HepG2 (cell line): ENCODE measurements at regions not wholly inside any gene's neighbourhood (a gene's known extent, or its start where the extent isn't known, plus 50 kb on each side); places are given as distances from the start of the nearest gene placed in this dataset.

ENCODE experiments used
- CTCF ChIP-seq: sonication (generic); formaldehyde crosslinking; IDR thresholded peaks from 2 replicates; pipeline ENCODE4 v1.5.0; 2020; ENCODE audit warnings: mild to moderate bottlenecking, missing genetic modification reagents, moderate library complexity
- ESRRA ChIP-seq: sonication (generic); formaldehyde crosslinking; IDR thresholded peaks from 2 replicates; pipeline ENCODE4 v1.5.1; 2020; ENCODE audit warnings: mild to moderate bottlenecking, low read depth, missing genetic modification reagents
- FOXC1 ChIP-seq: sonication (generic); formaldehyde crosslinking; IDR thresholded peaks from 2 replicates; pipeline ENCODE4 v1.8.0; 2022; ENCODE audit warnings: mild to moderate bottlenecking, missing genetic modification reagents, borderline replicate concordance
- FOXK1 ChIP-seq: sonication (generic); formaldehyde crosslinking; IDR thresholded peaks from 2 replicates; pipeline ENCODE4 v1.4.0; 2020; ENCODE audit warnings: low read depth, missing genetic modification reagents, borderline replicate concordance
- KAT2B ChIP-seq: fragments of 150-350 bp; IDR thresholded peaks from 2 replicates; pipeline ENCODE4 v1.6.1; 2014; ENCODE audit warnings: low read depth, low read length, borderline replicate concordance
- MAFF ChIP-seq: IDR thresholded peaks from 2 replicates; pipeline ENCODE4 v1.6.1; 2011; ENCODE audit warnings: low read depth, low read length, improper control_type of control experiment
- MIXL1 ChIP-seq: IDR thresholded peaks from 2 replicates; pipeline ENCODE4 v1.6.1; 2016
- MXI1 ChIP-seq: IDR thresholded peaks from 3 replicates; pipeline ENCODE4 v1.6.1; 2012; ENCODE audit warnings: low read depth, low read length, inconsistent platforms, borderline replicate concordance
- SAP130 ChIP-seq: IDR thresholded peaks from 2 replicates; pipeline ENCODE4 v1.6.1; 2016; ENCODE audit warnings: low read depth
- SIX4 ChIP-seq: sonication (generic); formaldehyde crosslinking; IDR thresholded peaks from 2 replicates; pipeline ENCODE4 v1.4.0; 2020; ENCODE audit warnings: missing genetic modification reagents
- SMC3 ChIP-seq: IDR thresholded peaks from 2 replicates; pipeline ENCODE4 v1.6.1; 2011; ENCODE audit warnings: low read length, improper control_type of control experiment
- SOX13 ChIP-seq, 3 experiments: fragments of 450-650 bp in 1 of 3; sonication (generic) in 1 of 3; formaldehyde crosslinking in 1 of 3; IDR thresholded peaks in 2 of 3; conservative IDR thresholded peaks in 1 of 3; 2 replicates each; pipeline versions ENCODE4 v1.5.0 to v1.6.1; 2016 to 2020; ENCODE audit warnings: antibody characterized with exemption in 1 of 3, mild to moderate bottlenecking in 1 of 3, missing compliant biosample characterization in 1 of 3, missing genetic modification reagents in 1 of 3, moderate library complexity in 1 of 3
- U2AF1 ChIP-seq: fragments of 200-400 bp; formaldehyde crosslinking; optimal IDR thresholded peaks from 2 replicates; pipeline ENCODE3; 2017; ENCODE audit warnings: mild to moderate bottlenecking, low read depth, low read length
- ZNF264 ChIP-seq: sonication (generic); formaldehyde crosslinking; IDR thresholded peaks from 2 replicates; pipeline ENCODE4 v1.4.0; 2020; ENCODE audit warnings: missing genetic modification reagents
- ZNF326 ChIP-seq: sonication (generic); formaldehyde crosslinking; IDR thresholded peaks from 2 replicates; pipeline ENCODE4 v1.4.0; 2020; ENCODE audit warnings: missing genetic modification reagents, borderline replicate concordance
- ZNF432 ChIP-seq: sonication (generic); formaldehyde crosslinking; IDR thresholded peaks from 2 replicates; pipeline ENCODE4 v1.5.0; 2020; ENCODE audit warnings: missing genetic modification reagents, mild to moderate bottlenecking, borderline replicate concordance
- ZNF550 ChIP-seq: sonication (generic); formaldehyde crosslinking; IDR thresholded peaks from 2 replicates; pipeline ENCODE4 v1.4.0; 2020; ENCODE audit warnings: mild to moderate bottlenecking, missing genetic modification reagents, borderline replicate concordance
- ZNF687 ChIP-seq: sonication (generic); formaldehyde crosslinking; IDR thresholded peaks from 2 replicates; pipeline ENCODE4 v1.5.1; 2020; ENCODE audit warnings: mild to moderate bottlenecking, missing genetic modification reagents, moderate library complexity
- ZNF761 ChIP-seq: sonication (generic); formaldehyde crosslinking; conservative IDR thresholded peaks from 2 replicates; pipeline ENCODE4 v1.4.0; 2020; ENCODE audit warnings: mild to moderate bottlenecking, missing genetic modification reagents
- ZNF839 ChIP-seq: sonication (generic); formaldehyde crosslinking; IDR thresholded peaks from 2 replicates; pipeline ENCODE4 v1.4.0; 2020; ENCODE audit warnings: missing genetic modification reagents, mild to moderate bottlenecking, borderline replicate concordance
- ZNF891 ChIP-seq: sonication (generic); formaldehyde crosslinking; IDR thresholded peaks from 2 replicates; pipeline ENCODE4 v1.5.0; 2020; ENCODE audit warnings: mild to moderate bottlenecking, missing genetic modification reagents
- ZUFSP ChIP-seq: sonication (generic); formaldehyde crosslinking; IDR thresholded peaks from 2 replicates; pipeline ENCODE4 v1.9.0; 2021; ENCODE audit warnings: missing genetic modification reagents, mild to moderate bottlenecking, borderline replicate concordance

- TF ChIP-seq ZUFSP (CRISPR knock-in tag) = no peak
- no peak for TF ChIP-seq ZNF432 (CRISPR knock-in tag)
- TF ChIP-seq CTCF (CRISPR knock-in tag) = peak; percentile 97
- no peak for TF ChIP-seq ZNF839 (CRISPR knock-in tag)
- no peak for TF ChIP-seq SIX4 (CRISPR knock-in tag)
- TF ChIP-seq MXI1 = no peak
- no peak for TF ChIP-seq FOXK1
- TF ChIP-seq ESRRA = peak; percentile 29; the same call in 1 of the 2 replicates
- TF ChIP-seq SOX13 (IDR thresholded peaks at IDR 0.05) = no peak
- no peak for TF ChIP-seq SOX13 (CRISPR knock-in tag; conservative IDR thresholded peaks at IDR 0.05 in 1 of 2, IDR thresholded peaks at IDR 0.05 in 1 of 2)
- TF ChIP-seq MIXL1 = peak; percentile 43; the same call in 1 of the 2 replicates
- TF ChIP-seq SMC3 = peak; percentile 41; the same call in 1 of the 2 replicates
- no peak for TF ChIP-seq ZNF326 (CRISPR knock-in tag)
- no peak for TF ChIP-seq ZNF891 (CRISPR knock-in tag)
- no peak for TF ChIP-seq ZNF550 (CRISPR knock-in tag)
- no peak for TF ChIP-seq MAFF
- TF ChIP-seq ZNF761 (CRISPR knock-in tag) = 0 out of 2 replicates have a peak, but pooled peaks have one; percentile 38
- 0 out of 2 replicates have a peak, but pooled peaks have one; percentile 34 for TF ChIP-seq FOXC1 (CRISPR knock-in tag)
- peak; percentile 43 for TF ChIP-seq ZNF687 (CRISPR knock-in tag)
- TF ChIP-seq ZNF264 = no peak
- TF ChIP-seq SAP130 = no peak
- TF ChIP-seq U2AF1 = no peak
- TF ChIP-seq KAT2B = no peak
Observed at GRCh38 chr1:112803906-112804762, 89.0 kb upstream of the PPM1J start (continued).
